ENCODE measurements at regions not wholly inside any gene's neighbourhood (a gene's known extent, or its start where the extent isn't known, plus 50 kb on each side); places are given as distances from the start of the nearest gene placed in this dataset.
"Not testable (repeated sequence)": the region's sequence is repeated elsewhere in the genome, so short reads cannot be mapped to it uniquely, and the experiment has no call there.

GRCh38 chr2:217588266-217588665, 414.5 kb downstream of the TNS1 start:
- H3K9me3 ChIP-seq (ENCODE audit: insufficient read depth, low read depth, low read length): no peaks in the 10 kb centered on the region
- H3K36me3 ChIP-seq (ENCODE audit: insufficient read depth, low read length): no peaks in the 10 kb centered on the region
- no peaks in the 10 kb centered on the region for H3K4me1 ChIP-seq (ENCODE audit: insufficient read depth, low read length)
- no peak overlapping the region for H3K9ac ChIP-seq (ENCODE audit: low read depth, low read length)
- 100% methylated on average over 2 of the region's 4 CpGs for WGBS
- peaks cover 3% of the 10 kb centered on the region; the same call in 1 of the 2 replicates for H3K27me3 ChIP-seq (ENCODE audit: insufficient read depth, low read length)
- H3K4me3 ChIP-seq (ENCODE audit: low read length): no peak overlapping the region
- no peak overlapping the region for H3K27ac ChIP-seq (ENCODE audit: low read depth, low read length)

DNA sequence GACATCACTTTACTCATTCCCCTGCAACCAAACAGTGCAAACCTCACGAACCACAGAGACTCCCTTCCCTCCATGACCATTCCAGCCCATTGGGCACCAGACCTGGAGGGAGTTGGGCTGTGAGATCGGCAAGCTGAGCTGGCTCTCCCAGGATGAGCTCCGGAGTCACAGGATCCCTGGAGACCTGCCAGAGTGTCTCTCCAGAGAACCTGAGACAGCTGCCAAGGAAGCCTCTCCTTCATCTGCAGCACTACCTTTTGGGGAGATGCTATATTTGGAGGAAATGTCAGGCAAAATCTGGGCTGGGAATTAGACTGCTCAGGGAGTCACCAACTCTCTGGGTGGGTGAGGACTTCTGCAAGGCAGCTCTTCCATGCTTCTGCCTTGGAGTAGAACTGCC, 417.4 kb downstream of the TNS1 start:
- H3K9me3 ChIP-seq (ENCODE audit: insufficient read depth, low read depth, low read length): no peaks in the 10 kb centered on the region
- no peak overlapping the region for H3K9ac ChIP-seq (ENCODE audit: low read depth, low read length)
- peaks cover 3% of the 10 kb centered on the region; the same call in 1 of the 2 replicates for H3K27me3 ChIP-seq (ENCODE audit: insufficient read depth, low read length)
- no peaks in the 10 kb centered on the region for H3K4me1 ChIP-seq (ENCODE audit: insufficient read depth, low read length)
- H3K36me3 ChIP-seq (ENCODE audit: insufficient read depth, low read length): no peaks in the 10 kb centered on the region
- 95% methylated on average over 3 of the region's 3 CpGs for WGBS
- H3K4me3 ChIP-seq (ENCODE audit: low read length): no peak overlapping the region
- H3K27ac ChIP-seq (ENCODE audit: low read depth, low read length): no peak overlapping the region

- H3K9me3 ChIP-seq (ENCODE audit: insufficient read depth, low read depth, low read length); H3K27ac ChIP-seq (ENCODE audit: low read depth, low read length); H3K4me3 ChIP-seq (ENCODE audit: low read length); H3K27me3 ChIP-seq (ENCODE audit: insufficient read depth, low read length); H3K9ac ChIP-seq (ENCODE audit: low read depth, low read length); H3K36me3 ChIP-seq (ENCODE audit: insufficient read depth, low read length); H3K4me1 ChIP-seq (ENCODE audit: insufficient read depth, low read length): not testable (repeated sequence)
- 100% methylated on average over 1 of the region's 1 CpG for WGBS
Observed at GRCh38 chr2:217580407-217580806, 422.4 kb downstream of the TNS1 start.

DNA sequence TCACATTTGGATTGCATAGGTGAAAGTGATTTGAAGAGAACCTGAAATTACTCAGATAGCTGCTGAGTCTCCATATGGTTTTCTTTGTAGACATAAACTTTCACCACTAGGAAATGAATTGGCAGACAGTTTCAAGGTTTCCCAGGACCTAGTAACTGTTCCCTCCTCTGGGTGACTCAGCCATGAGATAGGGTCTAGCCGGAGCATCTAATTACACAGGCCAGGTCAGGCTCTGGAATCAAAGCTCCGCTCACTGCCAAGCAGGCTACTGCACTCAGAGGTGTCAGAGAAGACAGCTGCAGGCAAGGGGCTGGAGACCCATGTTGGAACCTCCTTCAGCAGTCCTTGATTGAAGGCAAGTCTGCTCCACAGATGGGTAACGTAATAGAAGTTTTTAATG, 429.2 kb downstream of the TNS1 start:
- Histone ChIP-seq H3K27ac (ENCODE audit: low read depth, low read length) (no peak overlapping the region), H3K27me3 (ENCODE audit: insufficient read depth, low read length) (no peaks in the 10 kb centered on the region), H3K9ac (ENCODE audit: low read depth, low read length) (no peak overlapping the region), H3K4me1 (ENCODE audit: insufficient read depth, low read length) (no peaks in the 10 kb centered on the region), H3K9me3 (ENCODE audit: insufficient read depth, low read depth, low read length) (no peaks in the 10 kb centered on the region), H3K36me3 (ENCODE audit: insufficient read depth, low read length) (no peaks in the 10 kb centered on the region), H3K4me3 (ENCODE audit: low read length) (no peak overlapping the region)
- WGBS: 88% methylated on average over 3 of the region's 3 CpGs

GRCh38 chr2:217570394-217570793, 432.4 kb downstream of the TNS1 start:
- WGBS: 92% methylated on average over 2 of the region's 2 CpGs
- Histone ChIP-seq H3K27ac (ENCODE audit: low read depth, low read length) (no peak overlapping the region), H3K9me3 (ENCODE audit: insufficient read depth, low read depth, low read length) (no peaks in the 10 kb centered on the region), H3K36me3 (ENCODE audit: insufficient read depth, low read length) (no peaks in the 10 kb centered on the region), H3K9ac (ENCODE audit: low read depth, low read length) (no peak overlapping the region), H3K4me1 (ENCODE audit: insufficient read depth, low read length) (no peaks in the 10 kb centered on the region), H3K27me3 (ENCODE audit: insufficient read depth, low read length) (no peaks in the 10 kb centered on the region), H3K4me3 (ENCODE audit: low read length) (no peak overlapping the region)

DNA sequence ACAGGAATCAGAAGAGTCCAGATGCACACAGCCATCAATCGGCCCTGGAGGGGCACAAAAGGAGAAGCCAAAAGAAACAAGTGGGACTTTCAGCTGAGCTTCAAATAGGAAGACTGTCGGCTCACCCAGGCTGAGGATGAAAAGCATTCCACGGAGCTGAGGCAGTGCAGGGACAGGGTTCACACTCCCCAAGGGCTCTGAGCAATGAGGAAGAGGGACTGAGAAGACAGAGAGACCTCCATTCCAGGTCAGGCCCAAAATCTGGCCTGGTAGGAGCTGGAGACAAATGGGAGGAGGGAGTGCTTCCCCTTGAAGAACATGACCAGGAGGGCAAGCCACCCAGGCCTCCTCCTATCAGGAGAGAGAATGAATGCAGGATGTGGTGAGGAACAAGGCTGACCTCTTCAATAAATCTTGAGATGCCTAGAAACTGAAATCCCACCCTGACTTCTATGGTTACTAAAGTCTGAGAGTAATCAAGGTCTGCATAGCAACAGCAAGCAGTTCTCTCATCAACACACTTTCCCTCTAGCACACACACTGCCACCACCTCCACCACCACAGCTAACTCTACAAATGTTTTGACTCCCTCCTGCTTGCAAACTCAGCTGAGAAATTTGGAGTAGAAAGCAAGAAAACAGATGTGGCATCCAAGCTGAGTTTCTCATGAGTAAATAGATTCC, 434.4 kb downstream of the TNS1 start:
- Histone ChIP-seq H3K4me1 (ENCODE audit: insufficient read depth, low read length) (no peaks in the 10 kb centered on the region), H3K27ac (ENCODE audit: low read depth, low read length) (no peak overlapping the region), H3K4me3 (ENCODE audit: low read length) (no peak overlapping the region), H3K9me3 (ENCODE audit: insufficient read depth, low read depth, low read length) (no peaks in the 10 kb centered on the region), H3K9ac (ENCODE audit: low read depth, low read length) (no peak overlapping the region), H3K27me3 (ENCODE audit: insufficient read depth, low read length) (no peaks in the 10 kb centered on the region), H3K36me3 (ENCODE audit: insufficient read depth, low read length) (no peaks in the 10 kb centered on the region)
- WGBS: 74% methylated on average over 3 of the region's 3 CpGs

DNA sequence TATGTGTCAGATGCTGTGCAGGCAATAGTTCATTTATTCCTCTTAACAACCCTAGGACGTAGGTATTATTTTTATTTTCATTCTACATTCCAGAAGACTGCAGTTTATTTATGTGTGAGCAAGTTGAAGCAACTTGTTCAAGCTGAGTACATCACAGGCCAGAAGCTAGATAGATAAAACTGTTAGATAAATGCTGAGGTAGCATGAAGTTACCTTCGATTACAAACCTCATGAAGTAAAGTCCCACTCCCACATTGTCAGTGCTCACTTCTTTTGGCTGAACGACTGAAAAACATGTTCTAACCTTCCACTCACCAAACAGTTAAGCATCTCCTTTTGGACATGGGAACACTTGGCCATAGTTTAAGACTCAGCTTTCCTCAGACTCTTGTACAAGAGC, 439.2 kb downstream of the TNS1 start:
- no peaks in the 10 kb centered on the region for H3K36me3 ChIP-seq (ENCODE audit: insufficient read depth, low read length)
- 96% methylated on average over 2 of the region's 3 CpGs for WGBS

GRCh38 chr2:217562871-217563480, 439.8 kb downstream of the TNS1 start:
- Histone ChIP-seq H3K4me3 (ENCODE audit: low read length) (no peak overlapping the region), H3K9me3 (ENCODE audit: insufficient read depth, low read depth, low read length) (peaks cover 5% of the 10 kb centered on the region; the same call in 1 of the 2 replicates), H3K27me3 (ENCODE audit: insufficient read depth, low read length) (no peaks in the 10 kb centered on the region), H3K27ac (ENCODE audit: low read depth, low read length) (no peak overlapping the region), H3K9ac (ENCODE audit: low read depth, low read length) (no peak overlapping the region), H3K36me3 (ENCODE audit: insufficient read depth, low read length) (no peaks in the 10 kb centered on the region), H3K4me1 (ENCODE audit: insufficient read depth, low read length) (no peaks in the 10 kb centered on the region)
- 94% methylated on average over 4 of the region's 4 CpGs for WGBS

More for the DNA sequence above, 439.2 kb downstream of the TNS1 start:
- Histone ChIP-seq H3K27ac (ENCODE audit: low read depth, low read length) (no peak overlapping the region), H3K4me3 (ENCODE audit: low read length) (no peak overlapping the region), H3K4me1 (ENCODE audit: insufficient read depth, low read length) (no peaks in the 10 kb centered on the region), H3K9me3 (ENCODE audit: insufficient read depth, low read depth, low read length) (peaks cover 5% of the 10 kb centered on the region; the same call in 1 of the 2 replicates), H3K27me3 (ENCODE audit: insufficient read depth, low read length) (no peaks in the 10 kb centered on the region), H3K9ac (ENCODE audit: low read depth, low read length) (no peak overlapping the region)

DNA sequence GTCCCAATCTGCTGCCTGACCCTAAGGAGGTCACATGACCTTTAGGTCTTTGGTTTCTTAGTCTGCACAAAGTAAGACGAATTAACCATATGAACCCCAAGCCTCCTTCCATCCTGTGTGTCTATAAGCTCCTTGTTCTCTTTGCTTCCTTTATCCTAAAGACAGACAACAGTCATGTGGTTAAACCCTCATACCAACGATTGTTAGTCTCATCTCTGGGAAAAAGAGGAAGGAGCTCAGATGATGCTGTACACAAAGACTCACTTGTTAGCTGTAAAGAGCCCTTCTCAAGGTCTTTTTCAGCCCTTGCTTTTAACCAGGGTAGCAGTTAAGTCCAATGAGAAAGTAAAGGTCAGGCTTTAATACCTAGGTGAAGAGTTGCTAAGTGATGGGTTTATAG, 443.7 kb downstream of the TNS1 start:
- Histone ChIP-seq H3K9me3 (ENCODE audit: insufficient read depth, low read depth, low read length) (peaks cover 5% of the 10 kb centered on the region; the same call in 1 of the 2 replicates), H3K4me3 (ENCODE audit: low read length) (no peak overlapping the region), H3K36me3 (ENCODE audit: insufficient read depth, low read length) (no peaks in the 10 kb centered on the region), H3K9ac (ENCODE audit: low read depth, low read length) (no peak overlapping the region), H3K27ac (ENCODE audit: low read depth, low read length) (no peak overlapping the region), H3K27me3 (ENCODE audit: insufficient read depth, low read length) (no peaks in the 10 kb centered on the region), H3K4me1 (ENCODE audit: insufficient read depth, low read length) (peaks cover 11% of the 10 kb centered on the region; the same call in 1 of the 2 replicates)
- WGBS: 90% methylated on average over 2 of the region's 2 CpGs

DNA sequence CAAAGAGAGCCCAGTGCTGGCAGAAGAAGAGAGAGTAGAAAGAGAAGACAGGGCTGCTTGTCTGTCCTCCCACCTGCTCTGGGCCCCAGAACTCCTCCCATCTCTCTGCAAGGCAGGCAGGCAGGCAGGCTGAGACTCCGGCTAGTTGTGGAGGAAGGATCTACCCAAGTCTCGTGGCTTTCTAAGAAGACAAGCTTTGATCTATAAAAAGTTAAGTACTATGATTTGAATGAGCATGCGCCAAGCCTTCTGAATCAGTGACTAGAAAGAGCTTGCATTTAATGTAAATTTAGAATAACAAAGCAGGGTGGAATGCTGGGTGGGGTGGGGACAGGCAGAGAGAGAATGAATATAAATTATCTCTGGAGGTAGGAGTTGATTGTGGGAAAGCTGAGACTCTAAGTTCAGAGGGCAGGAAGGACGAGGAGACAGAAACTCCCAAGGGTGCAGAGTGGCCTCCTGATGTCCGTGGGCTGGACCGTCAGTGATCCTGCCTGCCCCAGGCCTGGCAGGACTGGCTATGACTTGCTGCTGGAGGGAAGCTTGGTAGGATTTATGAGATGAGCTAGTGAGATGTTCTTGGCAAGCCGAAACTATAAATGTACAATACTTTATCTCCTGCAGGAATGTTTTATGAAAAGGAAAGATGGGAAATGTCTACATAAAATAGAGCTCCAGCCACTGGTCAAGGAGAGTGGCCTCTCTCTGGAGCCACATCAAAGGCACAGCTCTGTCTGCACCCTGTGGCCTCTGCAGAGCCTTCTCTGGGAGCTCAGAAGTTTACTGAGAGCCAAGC, 447.5 kb downstream of the TNS1 start:
- no peak overlapping the region for H3K27ac ChIP-seq (ENCODE audit: low read depth, low read length)
- H3K27me3 ChIP-seq (ENCODE audit: insufficient read depth, low read length): no peaks in the 10 kb centered on the region
- no peaks in the 10 kb centered on the region for H3K9me3 ChIP-seq (ENCODE audit: insufficient read depth, low read depth, low read length)
- no peak overlapping the region for H3K4me3 ChIP-seq (ENCODE audit: low read length)
- H3K4me1 ChIP-seq (ENCODE audit: insufficient read depth, low read length): peaks cover 30% of the 10 kb centered on the region
- no peaks in the 10 kb centered on the region for H3K36me3 ChIP-seq (ENCODE audit: insufficient read depth, low read length)
- 37% methylated on average over 6 of the region's 7 CpGs for WGBS
- H3K9ac ChIP-seq (ENCODE audit: low read depth, low read length): no peak overlapping the region

- Histone ChIP-seq H3K27me3 (ENCODE audit: insufficient read depth, low read length) (no peaks in the 10 kb centered on the region), H3K4me1 (ENCODE audit: insufficient read depth, low read length) (peaks cover 30% of the 10 kb centered on the region), H3K4me3 (ENCODE audit: low read length) (no peak overlapping the region), H3K27ac (ENCODE audit: low read depth, low read length) (no peak overlapping the region), H3K9ac (ENCODE audit: low read depth, low read length) (no peak overlapping the region), H3K9me3 (ENCODE audit: insufficient read depth, low read depth, low read length) (no peaks in the 10 kb centered on the region), H3K36me3 (ENCODE audit: insufficient read depth, low read length) (no peaks in the 10 kb centered on the region)
- 100% methylated on average over 2 of the region's 2 CpGs for WGBS
Observed at GRCh38 chr2:217553679-217554078, 449.1 kb downstream of the TNS1 start.
